Type B pancreatic cell (in vitro differentiated cells): ENCODE measurements at regions not wholly inside any gene's neighbourhood (a gene's known extent, or its start where the extent isn't known, plus 50 kb on each side); places are given as distances from the start of the nearest gene placed in this dataset.
A peak's percentile ranks its signal among the peaks of the same experiment; 100 is the strongest.

Experiments used
- DNase-seq: peaks from one replicate; pipeline ENCODE4 v3.0.0; 2021; ENCODE audit warnings: mixed read lengths; ENCODE audit not compliant: unreplicated experiment; ENCODE audit errors: extremely low spot score
- H3K27ac Mint-ChIP-seq: 2 replicates; pipeline ENCODE4 v1.8.0; 2021; ENCODE audit warnings: mild to moderate bottlenecking, mixed read lengths
- H3K27me3 Mint-ChIP-seq: 2 replicates; pipeline ENCODE4 v1.8.0; 2021; ENCODE audit warnings: mixed read lengths
- H3K36me3 Mint-ChIP-seq: 2 replicates; pipeline ENCODE4 v1.8.0; 2021; ENCODE audit warnings: mixed read lengths
- H3K4me1 Mint-ChIP-seq: one replicate; pipeline ENCODE4 v1.8.0; 2021; ENCODE audit warnings: mixed read lengths; ENCODE audit not compliant: unreplicated experiment
- H3K4me3 Mint-ChIP-seq: 2 replicates; pipeline ENCODE4 v1.8.0; 2021; ENCODE audit warnings: mild to moderate bottlenecking, mixed read lengths
- H3K9me3 Mint-ChIP-seq: 2 replicates; pipeline ENCODE4 v1.8.0; 2021; ENCODE audit warnings: mixed read lengths
- TF ChIP-seq, protein P1 (sequence below): fragments of 200-600 bp; sonication (generic); conservative IDR thresholded peaks from 2 replicates; pipeline ENCODE4 v1.5.0; 2021; ENCODE audit warnings: antibody characterized with exemption, mild to moderate bottlenecking

- Mint-ChIP-seq H3K4me3 (no peak overlapping the region), H3K27me3 (peaks cover 4% of the 10 kb centered on the region), H3K27ac (no peak overlapping the region), H3K36me3 (no peaks in the 10 kb centered on the region), H3K9me3 (no peaks in the 10 kb centered on the region), H3K4me1 (no peaks in the 10 kb centered on the region)
- no peak for DNase-seq
- TF ChIP-seq, protein P1, sequence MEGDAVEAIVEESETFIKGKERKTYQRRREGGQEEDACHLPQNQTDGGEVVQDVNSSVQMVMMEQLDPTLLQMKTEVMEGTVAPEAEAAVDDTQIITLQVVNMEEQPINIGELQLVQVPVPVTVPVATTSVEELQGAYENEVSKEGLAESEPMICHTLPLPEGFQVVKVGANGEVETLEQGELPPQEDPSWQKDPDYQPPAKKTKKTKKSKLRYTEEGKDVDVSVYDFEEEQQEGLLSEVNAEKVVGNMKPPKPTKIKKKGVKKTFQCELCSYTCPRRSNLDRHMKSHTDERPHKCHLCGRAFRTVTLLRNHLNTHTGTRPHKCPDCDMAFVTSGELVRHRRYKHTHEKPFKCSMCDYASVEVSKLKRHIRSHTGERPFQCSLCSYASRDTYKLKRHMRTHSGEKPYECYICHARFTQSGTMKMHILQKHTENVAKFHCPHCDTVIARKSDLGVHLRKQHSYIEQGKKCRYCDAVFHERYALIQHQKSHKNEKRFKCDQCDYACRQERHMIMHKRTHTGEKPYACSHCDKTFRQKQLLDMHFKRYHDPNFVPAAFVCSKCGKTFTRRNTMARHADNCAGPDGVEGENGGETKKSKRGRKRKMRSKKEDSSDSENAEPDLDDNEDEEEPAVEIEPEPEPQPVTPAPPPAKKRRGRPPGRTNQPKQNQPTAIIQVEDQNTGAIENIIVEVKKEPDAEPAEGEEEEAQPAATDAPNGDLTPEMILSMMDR: no peak
These were observed 96.0 kb upstream of the SLC38A4 start for GRCh38 chr12:46921764-46922133.

DNA sequence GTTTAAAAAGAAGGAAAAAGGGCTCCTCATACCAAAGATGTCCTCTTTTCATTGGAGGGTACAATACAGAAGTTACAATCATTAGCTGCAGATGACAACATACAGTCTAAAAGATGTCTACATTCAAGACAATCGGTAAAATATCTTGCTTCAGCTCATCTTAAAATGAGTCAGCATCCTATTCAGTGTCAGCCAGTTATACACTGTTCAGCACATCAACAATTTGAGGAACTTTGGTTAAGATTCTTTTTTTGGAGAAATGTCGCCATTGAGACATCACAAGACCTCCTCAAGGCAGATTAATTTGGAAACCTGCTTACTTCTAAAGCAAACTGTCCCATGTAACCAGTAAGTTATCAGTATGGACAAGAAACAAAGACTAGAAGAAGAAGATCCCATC is 100.7 kb upstream of the SLC38A4 start:
- no peaks in the 10 kb centered on the region for H3K9me3 Mint-ChIP-seq
- H3K27ac Mint-ChIP-seq: no peak overlapping the region
- no peak overlapping the region for H3K4me3 Mint-ChIP-seq
- TF ChIP-seq, protein P1: no peak
- peaks cover 3% of the 10 kb centered on the region for H3K4me1 Mint-ChIP-seq
- no peaks in the 10 kb centered on the region for H3K36me3 Mint-ChIP-seq
- no peak for DNase-seq
- peaks cover 4% of the 10 kb centered on the region for H3K27me3 Mint-ChIP-seq

DNA sequence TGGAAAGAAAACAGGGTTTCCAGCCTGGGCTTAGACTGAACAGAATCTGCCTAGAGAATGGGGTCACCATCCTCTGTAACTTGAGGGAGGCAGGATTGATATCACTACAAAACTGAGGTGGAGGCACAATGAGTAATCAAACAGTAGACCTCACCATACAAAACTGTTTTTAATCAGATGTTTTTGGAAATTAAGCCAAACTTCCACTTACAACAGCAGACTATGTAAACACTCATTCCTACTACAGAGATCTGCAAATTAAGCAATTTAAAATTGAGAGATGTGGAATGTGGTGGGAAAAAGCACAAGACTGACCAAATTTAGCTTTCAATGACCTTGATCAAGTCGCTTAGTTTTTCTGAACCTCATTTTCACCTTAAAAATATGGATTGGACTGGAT is 104.3 kb upstream of the SLC38A4 start:
- no peak overlapping the region for H3K27ac Mint-ChIP-seq
- no peak overlapping the region for H3K4me3 Mint-ChIP-seq
- no peaks in the 10 kb centered on the region for H3K9me3 Mint-ChIP-seq
- no peak for DNase-seq
- peaks cover 4% of the 10 kb centered on the region for H3K27me3 Mint-ChIP-seq
- TF ChIP-seq, protein P1: no peak
- H3K36me3 Mint-ChIP-seq: no peaks in the 10 kb centered on the region
- peaks cover 3% of the 10 kb centered on the region for H3K4me1 Mint-ChIP-seq

GRCh38 chr12:46933947-46934346 is 108.2 kb upstream of the SLC38A4 start:
- H3K4me3 Mint-ChIP-seq: no peak overlapping the region
- no peaks in the 10 kb centered on the region for H3K27me3 Mint-ChIP-seq
- no peaks in the 10 kb centered on the region for H3K36me3 Mint-ChIP-seq
- H3K4me1 Mint-ChIP-seq: peaks cover 3% of the 10 kb centered on the region
- no peaks in the 10 kb centered on the region for H3K9me3 Mint-ChIP-seq
- DNase-seq: no peak
- H3K27ac Mint-ChIP-seq: no peak overlapping the region
- TF ChIP-seq, protein P1: peak; percentile 68

- no peak for DNase-seq
- TF ChIP-seq, protein P1: no peak
- no peak overlapping the region for H3K27ac Mint-ChIP-seq
- no peaks in the 10 kb centered on the region for H3K9me3 Mint-ChIP-seq
- H3K4me3 Mint-ChIP-seq: no peak overlapping the region
- no peaks in the 10 kb centered on the region for H3K36me3 Mint-ChIP-seq
- peaks cover 3% of the 10 kb centered on the region for H3K4me1 Mint-ChIP-seq
- H3K27me3 Mint-ChIP-seq: no peaks in the 10 kb centered on the region
These were observed 108.7 kb upstream of the SLC38A4 start for GRCh38 chr12:46934374-46935111.
